IMR-90 (cell line): ENCODE measurements at regions not wholly inside any gene's neighbourhood (a gene's known extent, or its start where the extent isn't known, plus 50 kb on each side); places are given as distances from the start of the nearest gene placed in this dataset.

Experiments
- CTCF ChIP-seq: conservative IDR thresholded peaks from 2 replicates; pipeline ENCODE4 v1.5.1; 2012; ENCODE audit warnings: mild to moderate bottlenecking, low read depth, low read length, improper control_type of control experiment
- FOS ChIP-seq: fragments of 150-350 bp; IDR thresholded peaks from 2 replicates; pipeline ENCODE4 v1.6.1; 2016; ENCODE audit warnings: low read depth, low read length
- MAZ ChIP-seq: IDR thresholded peaks from 2 replicates; pipeline ENCODE4 v1.6.1; 2012; ENCODE audit warnings: low read depth, mild to moderate bottlenecking, low read length, improper control_type of control experiment, moderate library complexity, borderline replicate concordance

GRCh38 chr3:174737966-174738365 lies 121.2 kb upstream of the NAALADL2 start:
- TF ChIP-seq FOS (no peak), CTCF (no peak), MAZ (no peak)
